ENCODE measurements at regions not wholly inside any gene's neighbourhood (a gene's known extent, or its start where the extent isn't known, plus 50 kb on each side); places are given as distances from the start of the nearest gene placed in this dataset.

DNA sequence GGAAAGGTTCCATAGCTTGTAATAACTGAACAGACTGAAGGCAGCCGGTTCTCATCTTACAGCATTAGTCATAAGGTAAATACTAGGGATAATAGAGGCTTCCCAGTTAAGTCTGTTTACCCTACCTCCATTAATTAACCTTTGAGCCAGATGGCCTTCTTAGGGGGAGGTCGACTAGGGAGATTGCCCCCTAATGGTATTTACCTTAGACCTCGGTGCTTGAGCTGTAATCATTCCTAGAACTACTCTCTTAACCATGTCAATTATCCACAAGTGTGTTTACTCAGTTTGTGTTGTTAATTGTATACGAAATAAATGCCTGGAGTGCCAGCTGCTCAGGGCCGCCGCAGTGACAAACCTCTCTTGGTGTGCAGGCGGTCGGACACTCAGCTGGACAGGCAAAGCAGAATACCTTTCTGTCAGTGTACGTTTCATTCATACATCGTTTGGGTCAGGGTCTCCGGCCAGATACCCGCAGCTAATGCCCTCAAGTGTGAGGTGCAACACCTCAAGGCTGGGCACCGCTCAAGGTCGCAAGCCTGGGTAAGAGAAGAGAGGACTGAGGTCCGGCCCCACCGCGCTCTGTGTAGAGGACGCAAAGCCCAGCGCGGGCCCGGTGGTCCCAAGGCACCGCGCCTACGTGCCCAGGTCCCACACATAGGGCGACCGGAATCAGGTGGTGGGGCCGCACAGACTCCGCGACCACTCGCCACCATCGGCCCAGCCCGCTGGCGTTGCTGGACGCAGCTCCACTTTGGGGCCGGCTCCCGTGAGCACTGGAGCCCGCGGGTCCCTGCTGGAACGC is 931.0 kb downstream of the NLGN4Y start:
- H3K4me3 ChIP-seq (ENCODE audit: low read length) = no peak overlapping the region
- no peak overlapping the region for H3K9ac ChIP-seq (ENCODE audit: low read depth, low read length)
- 94% methylated on average over 36 of the region's 39 CpGs for WGBS

DNA sequence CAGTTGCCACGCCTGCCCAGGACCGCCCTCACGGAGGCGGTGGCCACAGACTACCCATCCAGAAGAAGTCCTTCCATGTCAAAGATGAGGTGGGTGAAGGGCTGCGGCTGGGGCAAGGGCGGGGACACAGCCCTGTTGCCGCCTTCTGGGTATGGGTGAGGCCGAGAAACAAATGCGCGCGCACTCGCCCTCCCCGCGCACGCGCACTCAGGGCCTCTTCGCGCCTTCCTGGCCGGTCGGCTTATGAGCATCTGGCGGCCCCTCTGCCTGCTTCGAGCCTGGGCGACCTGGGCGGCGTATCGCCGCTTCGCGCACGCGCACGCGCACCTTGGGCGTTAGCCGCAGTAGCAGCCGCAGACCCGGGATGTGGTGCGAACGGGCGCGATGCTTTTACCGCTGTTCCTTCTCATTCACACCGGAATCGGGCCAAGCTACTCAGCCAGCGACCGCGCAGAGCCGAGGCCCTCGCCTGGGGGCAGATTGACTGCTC is 931.7 kb downstream of the NLGN4Y start:
- 98% methylated on average over 49 of the region's 49 CpGs for WGBS
- Histone ChIP-seq H3K36me3 (ENCODE audit: insufficient read depth, low read length) (no peaks in the 10 kb centered on the region), H3K9ac (ENCODE audit: low read depth, low read length) (no peak overlapping the region), H3K27me3 (ENCODE audit: insufficient read depth, low read length) (no peaks in the 10 kb centered on the region), H3K4me1 (ENCODE audit: insufficient read depth, low read length) (0 out of 2 replicates have a peak, but pooled peaks cover 2% of the 10 kb centered on the region), H3K27ac (ENCODE audit: low read depth, low read length) (no peak overlapping the region), H3K9me3 (ENCODE audit: insufficient read depth, low read depth, low read length) (no peaks in the 10 kb centered on the region), H3K4me3 (ENCODE audit: low read length) (no peak overlapping the region)

More for the DNA sequence above, 931.0 kb downstream of the NLGN4Y start:
- H3K27ac ChIP-seq (ENCODE audit: low read depth, low read length) = no peak overlapping the region
- H3K4me1 ChIP-seq (ENCODE audit: insufficient read depth, low read length) = 0 out of 2 replicates have a peak, but pooled peaks cover 2% of the 10 kb centered on the region
- no peaks in the 10 kb centered on the region for H3K9me3 ChIP-seq (ENCODE audit: insufficient read depth, low read depth, low read length)
- H3K27me3 ChIP-seq (ENCODE audit: insufficient read depth, low read length) = no peaks in the 10 kb centered on the region
- H3K36me3 ChIP-seq (ENCODE audit: insufficient read depth, low read length) = no peaks in the 10 kb centered on the region

DNA sequence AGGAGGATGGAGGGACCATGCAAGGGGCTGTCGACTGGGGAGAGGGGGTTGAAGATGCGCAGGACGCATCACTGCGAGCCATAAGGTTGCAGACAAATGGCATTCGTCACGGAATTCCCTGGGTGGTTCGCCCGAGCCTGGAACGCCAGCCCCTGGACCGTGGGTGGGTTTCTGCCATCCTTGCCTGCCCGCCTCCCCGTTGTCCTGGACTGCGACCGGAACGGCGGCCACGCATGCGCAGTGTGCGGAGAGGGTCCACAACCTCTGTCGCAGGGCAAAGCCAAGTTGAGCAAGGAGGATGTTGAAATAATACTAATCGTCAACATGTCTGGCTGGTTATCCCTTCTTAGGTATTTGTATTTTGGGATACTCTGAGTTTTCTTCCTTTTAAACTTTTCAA is 932.2 kb downstream of the NLGN4Y start:
- Histone ChIP-seq H3K36me3 (ENCODE audit: insufficient read depth, low read length) (no peaks in the 10 kb centered on the region), H3K4me3 (ENCODE audit: low read length) (no peak overlapping the region), H3K27me3 (ENCODE audit: insufficient read depth, low read length) (no peaks in the 10 kb centered on the region), H3K27ac (ENCODE audit: low read depth, low read length) (no peak overlapping the region), H3K9ac (ENCODE audit: low read depth, low read length) (no peak overlapping the region), H3K4me1 (ENCODE audit: insufficient read depth, low read length) (0 out of 2 replicates have a peak, but pooled peaks cover 2% of the 10 kb centered on the region), H3K9me3 (ENCODE audit: insufficient read depth, low read depth, low read length) (no peaks in the 10 kb centered on the region)
- WGBS = 97% methylated on average over 20 of the region's 21 CpGs

GRCh38 chrY:15457682-15458081 is 933.4 kb downstream of the NLGN4Y start:
- no peak overlapping the region for H3K27ac ChIP-seq (ENCODE audit: low read depth, low read length)
- H3K9me3 ChIP-seq (ENCODE audit: insufficient read depth, low read depth, low read length) = no peaks in the 10 kb centered on the region
- H3K4me1 ChIP-seq (ENCODE audit: insufficient read depth, low read length) = peaks cover 9% of the 10 kb centered on the region; the same call in 1 of the 2 replicates
- WGBS = 93% methylated on average over 3 of the region's 3 CpGs
- no peak overlapping the region for H3K9ac ChIP-seq (ENCODE audit: low read depth, low read length)
- H3K27me3 ChIP-seq (ENCODE audit: insufficient read depth, low read length) = no peaks in the 10 kb centered on the region
- H3K36me3 ChIP-seq (ENCODE audit: insufficient read depth, low read length) = no peaks in the 10 kb centered on the region
- no peak overlapping the region for H3K4me3 ChIP-seq (ENCODE audit: low read length)

- Histone ChIP-seq H3K9me3 (ENCODE audit: insufficient read depth, low read depth, low read length) (no peaks in the 10 kb centered on the region), H3K36me3 (ENCODE audit: insufficient read depth, low read length) (no peaks in the 10 kb centered on the region), H3K27me3 (ENCODE audit: insufficient read depth, low read length) (no peaks in the 10 kb centered on the region), H3K4me3 (ENCODE audit: low read length) (no peak overlapping the region), H3K4me1 (ENCODE audit: insufficient read depth, low read length) (peaks cover 8% of the 10 kb centered on the region; the same call in 1 of the 2 replicates), H3K9ac (ENCODE audit: low read depth, low read length) (no peak overlapping the region), H3K27ac (ENCODE audit: low read depth, low read length) (no peak overlapping the region)
Measured at GRCh38 chrY:15458426-15458825, 934.1 kb downstream of the NLGN4Y start.

DNA sequence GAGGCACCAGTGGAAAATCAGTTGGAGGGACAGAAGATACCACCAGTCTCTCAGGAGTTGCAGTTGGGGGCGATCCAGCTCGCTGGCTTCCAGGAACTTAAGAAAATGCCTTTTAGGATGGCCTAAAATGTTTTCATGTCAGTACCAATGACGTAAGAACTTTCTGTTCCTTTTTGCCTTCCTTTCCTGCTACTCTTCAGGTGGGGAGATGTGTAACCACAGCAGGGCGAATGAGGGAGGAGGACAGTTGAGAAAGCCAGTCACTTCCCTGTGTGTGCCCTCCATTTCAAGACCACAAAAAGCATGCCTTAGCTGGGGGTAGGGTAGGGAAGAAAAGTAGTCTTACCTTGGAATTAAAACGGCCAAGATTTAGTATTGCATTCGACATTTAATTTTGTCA is 941.6 kb downstream of the NLGN4Y start:
- WGBS = 89% methylated on average over 4 of the region's 6 CpGs
- H3K27me3 ChIP-seq (ENCODE audit: insufficient read depth, low read length) = no peaks in the 10 kb centered on the region
- no peak overlapping the region for H3K4me3 ChIP-seq (ENCODE audit: low read length)
- peaks cover 8% of the 10 kb centered on the region; the same call in 1 of the 2 replicates for H3K4me1 ChIP-seq (ENCODE audit: insufficient read depth, low read length)
- H3K36me3 ChIP-seq (ENCODE audit: insufficient read depth, low read length) = no peaks in the 10 kb centered on the region
- H3K9me3 ChIP-seq (ENCODE audit: insufficient read depth, low read depth, low read length) = no peaks in the 10 kb centered on the region
- no peak overlapping the region for H3K27ac ChIP-seq (ENCODE audit: low read depth, low read length)
- no peak overlapping the region for H3K9ac ChIP-seq (ENCODE audit: low read depth, low read length)

GRCh38 chrY:15466891-15467290 is 942.6 kb downstream of the NLGN4Y start:
- H3K36me3 ChIP-seq (ENCODE audit: insufficient read depth, low read length) = no peaks in the 10 kb centered on the region
- no peaks in the 10 kb centered on the region for H3K9me3 ChIP-seq (ENCODE audit: insufficient read depth, low read depth, low read length)
- H3K27ac ChIP-seq (ENCODE audit: low read depth, low read length) = no peak overlapping the region
- peaks cover 16% of the 10 kb centered on the region for H3K4me1 ChIP-seq (ENCODE audit: insufficient read depth, low read length)
- H3K4me3 ChIP-seq (ENCODE audit: low read length) = no peak overlapping the region
- H3K9ac ChIP-seq (ENCODE audit: low read depth, low read length) = no peak overlapping the region
- WGBS = 95% methylated on average over 5 of the region's 5 CpGs
- no peaks in the 10 kb centered on the region for H3K27me3 ChIP-seq (ENCODE audit: insufficient read depth, low read length)

DNA sequence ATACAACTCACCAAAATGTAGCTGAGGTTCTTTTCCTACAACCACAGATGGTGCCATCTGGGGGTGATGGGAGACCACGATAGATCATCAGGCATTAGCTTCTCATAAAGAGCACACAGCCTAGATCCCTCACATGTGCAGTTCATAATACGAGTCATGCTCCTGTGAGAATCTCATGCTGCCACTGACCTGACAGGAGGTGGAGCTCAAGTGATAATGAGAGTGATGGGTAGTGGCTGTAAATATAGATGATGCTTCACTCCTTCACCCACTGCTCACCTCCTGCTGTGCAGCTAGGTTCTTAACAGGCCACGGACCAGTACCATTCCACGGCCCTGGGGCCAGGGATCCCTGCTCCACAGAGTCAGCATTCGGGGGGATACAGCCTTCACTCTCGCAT is 943.8 kb downstream of the NLGN4Y start:
- peaks cover 10% of the 10 kb centered on the region; the same call in 1 of the 2 replicates for H3K4me1 ChIP-seq (ENCODE audit: insufficient read depth, low read length)
- 89% methylated on average over 6 of the region's 6 CpGs for WGBS
- no peak overlapping the region for H3K4me3 ChIP-seq (ENCODE audit: low read length)
- no peaks in the 10 kb centered on the region for H3K9me3 ChIP-seq (ENCODE audit: insufficient read depth, low read depth, low read length)
- H3K27me3 ChIP-seq (ENCODE audit: insufficient read depth, low read length) = no peaks in the 10 kb centered on the region
- H3K9ac ChIP-seq (ENCODE audit: low read depth, low read length) = no peak overlapping the region
- no peaks in the 10 kb centered on the region for H3K36me3 ChIP-seq (ENCODE audit: insufficient read depth, low read length)
- no peak overlapping the region for H3K27ac ChIP-seq (ENCODE audit: low read depth, low read length)

DNA sequence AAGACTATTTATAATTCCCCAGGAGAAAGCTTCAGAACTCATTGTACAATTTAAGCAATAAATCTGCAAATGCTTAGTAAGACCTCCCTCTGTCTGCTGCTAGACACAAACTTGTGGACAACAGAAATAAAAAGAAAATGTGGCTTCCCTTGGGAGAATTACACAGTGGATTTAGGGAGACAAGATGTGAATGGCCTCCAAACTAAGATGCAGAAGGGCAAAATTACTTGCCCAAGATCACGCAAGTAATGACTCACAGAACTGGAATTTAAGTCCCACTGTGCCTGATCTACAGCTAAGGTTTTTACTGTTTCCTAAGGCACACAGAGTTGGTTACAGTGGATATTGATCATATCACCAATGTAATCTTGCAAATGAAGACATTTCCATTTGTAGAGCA is 947.0 kb downstream of the NLGN4Y start:
- H3K4me1 ChIP-seq (ENCODE audit: insufficient read depth, low read length) = peaks cover 10% of the 10 kb centered on the region; the same call in 1 of the 2 replicates
- no peak overlapping the region for H3K4me3 ChIP-seq (ENCODE audit: low read length)
- H3K27ac ChIP-seq (ENCODE audit: low read depth, low read length) = no peak overlapping the region
- H3K36me3 ChIP-seq (ENCODE audit: insufficient read depth, low read length) = no peaks in the 10 kb centered on the region
- H3K9ac ChIP-seq (ENCODE audit: low read depth, low read length) = no peak overlapping the region
- H3K27me3 ChIP-seq (ENCODE audit: insufficient read depth, low read length) = no peaks in the 10 kb centered on the region
- no peaks in the 10 kb centered on the region for H3K9me3 ChIP-seq (ENCODE audit: insufficient read depth, low read depth, low read length)
- WGBS = 100% methylated on average over 1 of the region's 1 CpG

DNA sequence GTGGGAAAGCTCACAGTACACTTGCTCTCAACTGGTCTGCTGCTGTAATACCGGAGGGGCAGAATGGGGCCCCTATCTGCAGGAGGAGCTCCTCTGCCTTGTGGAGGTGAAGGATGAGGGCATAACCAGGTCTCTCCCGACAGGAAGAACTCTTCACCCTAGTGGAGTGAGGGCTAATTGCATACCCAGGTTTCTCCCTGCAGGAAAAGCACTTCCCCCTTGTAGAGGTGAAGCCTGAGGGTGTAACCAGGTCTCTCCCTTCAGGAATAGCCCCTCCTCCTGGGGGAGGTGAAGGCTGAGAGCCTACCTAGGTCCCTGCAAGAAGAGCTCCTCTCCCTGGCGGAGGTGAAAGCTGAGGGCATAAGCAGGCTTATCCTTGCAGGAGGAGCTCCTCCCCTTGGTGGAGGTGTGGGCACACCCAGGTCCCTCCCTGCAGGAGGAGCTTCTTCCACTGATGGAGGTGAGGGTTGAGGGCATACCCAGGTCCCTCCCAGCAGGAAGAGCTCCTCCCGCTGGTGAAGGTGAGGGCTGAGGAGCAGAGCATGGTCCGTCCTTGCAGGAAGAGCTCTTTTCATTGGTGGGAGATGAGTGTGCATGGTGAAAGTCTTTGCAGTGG is 954.1 kb downstream of the NLGN4Y start:
- no peak overlapping the region for H3K4me3 ChIP-seq (ENCODE audit: low read length)
- no peaks in the 10 kb centered on the region for H3K36me3 ChIP-seq (ENCODE audit: insufficient read depth, low read length)
- no peaks in the 10 kb centered on the region for H3K9me3 ChIP-seq (ENCODE audit: insufficient read depth, low read depth, low read length)
- H3K27me3 ChIP-seq (ENCODE audit: insufficient read depth, low read length) = no peaks in the 10 kb centered on the region
- H3K27ac ChIP-seq (ENCODE audit: low read depth, low read length) = no peak overlapping the region
- no peak overlapping the region for H3K9ac ChIP-seq (ENCODE audit: low read depth, low read length)
- no peaks in the 10 kb centered on the region for H3K4me1 ChIP-seq (ENCODE audit: insufficient read depth, low read length)
- WGBS = 85% methylated on average over 5 of the region's 5 CpGs

DNA sequence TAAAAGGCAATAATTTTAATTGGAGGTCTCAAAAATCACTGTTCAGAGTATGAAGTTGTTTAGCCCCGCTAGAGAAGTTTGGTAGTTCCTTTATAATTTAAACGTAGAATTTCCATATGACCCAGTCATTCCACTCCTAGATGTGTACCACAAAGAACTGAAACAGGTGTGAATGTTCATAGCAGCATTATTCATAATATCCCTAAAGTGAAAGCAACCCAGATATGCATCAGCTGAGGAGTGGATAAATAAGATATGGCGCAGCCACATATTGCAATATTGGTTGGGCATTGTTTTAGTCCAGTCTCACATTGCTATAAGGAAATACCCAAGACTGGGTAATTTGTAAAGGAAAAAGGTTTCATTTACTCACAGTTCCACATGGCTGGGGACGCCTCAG is 976.2 kb downstream of the NLGN4Y start:
- Histone ChIP-seq H3K36me3 (ENCODE audit: insufficient read depth, low read length) (no peaks in the 10 kb centered on the region), H3K9ac (ENCODE audit: low read depth, low read length) (no peak overlapping the region), H3K9me3 (ENCODE audit: insufficient read depth, low read depth, low read length) (no peaks in the 10 kb centered on the region), H3K4me1 (ENCODE audit: insufficient read depth, low read length) (peaks cover 8% of the 10 kb centered on the region), H3K27me3 (ENCODE audit: insufficient read depth, low read length) (no peaks in the 10 kb centered on the region), H3K27ac (ENCODE audit: low read depth, low read length) (no peak overlapping the region), H3K4me3 (ENCODE audit: low read length) (no peak overlapping the region)
- 100% methylated on average over 2 of the region's 4 CpGs for WGBS
